ENCODE measurements at regions not wholly inside any gene's neighbourhood (a gene's known extent, or its start where the extent isn't known, plus 50 kb on each side); places are given as distances from the start of the nearest gene placed in this dataset.

DNA sequence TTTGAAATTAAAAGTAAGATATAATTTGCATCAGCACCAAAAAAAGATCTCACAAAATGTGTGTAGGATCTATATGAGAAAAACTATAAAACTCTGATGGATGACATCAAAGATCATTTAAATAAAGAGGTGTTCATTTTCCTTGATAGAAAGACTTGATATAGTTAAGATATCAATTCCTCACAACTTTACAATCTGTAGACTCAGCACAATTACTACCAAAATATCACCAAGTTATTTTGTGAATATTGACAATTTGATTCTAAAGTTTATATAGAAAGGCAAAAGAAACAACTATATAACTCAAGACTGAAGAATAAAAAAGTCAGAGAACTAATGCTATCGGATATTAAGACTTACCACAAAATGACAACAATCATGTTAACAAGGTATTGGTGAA, 638.9 kb downstream of the HS3ST4 start:
- Histone ChIP-seq H3K4me1 (no peaks in the 10 kb centered on the region), H3K4me3 (no peak overlapping the region), H3K27ac (no peak overlapping the region), H3K36me3 (no peaks in the 10 kb centered on the region), H3K27me3 (no peaks in the 10 kb centered on the region), H3K9me3 (no peaks in the 10 kb centered on the region)
- ATAC-seq (no peak), DNase-seq (no peak)
- no peak for TF ChIP-seq CTCF (IDR thresholded peaks at IDR 0.05)
- intact Hi-C loops (cut with DNase I) = no loop called here

- intact Hi-C loops (cut with DNase I) = no loop called here
- H3K4me1 ChIP-seq = no peaks in the 10 kb centered on the region
- H3K27ac ChIP-seq = no peak overlapping the region
- no peak for ATAC-seq
- DNase-seq = no peak
- no peak overlapping the region for H3K4me3 ChIP-seq
- no peaks in the 10 kb centered on the region for H3K36me3 ChIP-seq
- no peak for TF ChIP-seq CTCF (IDR thresholded peaks at IDR 0.05)
- H3K9me3 ChIP-seq = no peaks in the 10 kb centered on the region
- H3K27me3 ChIP-seq = no peaks in the 10 kb centered on the region
Observed at GRCh38 chr16:26334218-26335111, 642.7 kb downstream of the HS3ST4 start.

DNA sequence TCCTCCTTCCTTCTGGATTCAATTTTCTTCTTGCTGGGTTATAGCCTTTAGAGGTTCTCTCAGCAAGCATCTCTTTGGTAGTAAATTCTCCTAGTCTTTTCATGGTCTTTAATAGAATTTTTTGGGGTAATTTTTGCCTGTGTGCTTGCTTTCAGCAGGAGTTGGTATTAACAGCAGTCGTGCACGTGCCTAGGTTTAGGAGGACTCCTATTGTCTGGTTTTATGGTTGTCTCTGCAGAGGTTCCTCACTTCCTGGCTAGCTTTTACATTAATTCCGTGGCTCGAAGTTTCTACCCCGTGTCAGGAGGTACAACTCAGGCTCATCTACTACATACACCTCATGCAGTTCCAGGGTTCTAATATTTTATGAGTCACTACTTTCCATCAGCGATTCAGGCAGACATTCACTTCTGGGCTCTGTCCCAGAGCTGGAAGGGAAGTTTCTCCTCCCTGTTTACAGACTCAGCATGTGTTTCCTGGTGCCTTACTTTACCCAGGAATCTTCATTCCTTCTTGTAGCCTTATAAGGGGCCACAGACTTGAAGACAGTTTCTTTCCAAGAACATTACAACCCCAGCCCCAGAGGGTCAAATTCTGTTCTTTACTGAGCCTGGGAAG, 643.6 kb downstream of the HS3ST4 start:
- intact Hi-C loops (cut with DNase I) = no loop called here
- no peaks in the 10 kb centered on the region for H3K27me3 ChIP-seq
- no peak overlapping the region for H3K27ac ChIP-seq
- no peak for ATAC-seq
- no peaks in the 10 kb centered on the region for H3K9me3 ChIP-seq
- H3K4me1 ChIP-seq = no peaks in the 10 kb centered on the region
- DNase-seq = no peak
- H3K36me3 ChIP-seq = no peaks in the 10 kb centered on the region
- no peak for TF ChIP-seq CTCF (IDR thresholded peaks at IDR 0.05)
- no peak overlapping the region for H3K4me3 ChIP-seq

GRCh38 chr16:26342621-26343020, 650.9 kb downstream of the HS3ST4 start:
- TF ChIP-seq CTCF (IDR thresholded peaks at IDR 0.05) = no peak
- H3K9me3 ChIP-seq = no peaks in the 10 kb centered on the region
- no peak overlapping the region for H3K4me3 ChIP-seq
- H3K36me3 ChIP-seq = no peaks in the 10 kb centered on the region
- no peaks in the 10 kb centered on the region for H3K4me1 ChIP-seq
- H3K27ac ChIP-seq = no peak overlapping the region
- DNase-seq (no peak), ATAC-seq (no peak)
- no peaks in the 10 kb centered on the region for H3K27me3 ChIP-seq
- intact Hi-C loops (cut with DNase I) = no loop called here

DNA sequence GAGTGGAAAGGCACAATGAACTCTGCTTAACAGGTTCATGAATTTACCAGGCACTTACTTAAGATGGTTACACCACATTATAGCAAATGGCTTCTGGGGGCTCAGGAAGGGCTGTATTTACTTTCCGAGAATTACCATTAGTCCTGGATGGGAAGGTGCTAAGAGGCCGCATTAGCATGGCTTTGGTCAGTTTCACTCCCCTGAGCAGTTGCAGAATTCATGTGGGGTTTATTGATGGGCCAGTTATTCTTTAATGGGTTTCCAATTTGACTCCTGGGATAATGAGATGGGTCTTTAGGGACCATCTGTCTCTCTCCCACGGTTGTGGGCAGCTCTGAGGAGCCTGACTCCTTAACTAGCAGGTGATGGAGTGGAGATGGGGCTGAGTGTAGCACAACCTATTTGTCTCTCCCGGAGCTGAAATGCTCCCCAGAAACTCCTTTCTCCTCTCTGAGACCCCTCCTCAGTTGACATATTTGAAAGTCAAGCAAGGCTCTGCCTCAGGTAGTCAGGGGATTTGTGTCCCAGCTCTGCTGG, 652.5 kb downstream of the HS3ST4 start:
- intact Hi-C loops (cut with DNase I) = no loop called here

More for the DNA sequence above, 652.5 kb downstream of the HS3ST4 start:
- ATAC-seq (no peak), DNase-seq (no peak)
- Histone ChIP-seq H3K36me3 (no peaks in the 10 kb centered on the region), H3K27ac (no peak overlapping the region), H3K4me3 (no peak overlapping the region), H3K9me3 (no peaks in the 10 kb centered on the region), H3K4me1 (no peaks in the 10 kb centered on the region), H3K27me3 (no peaks in the 10 kb centered on the region)
- TF ChIP-seq CTCF (IDR thresholded peaks at IDR 0.05) = no peak

All from upper lobe of right lung (tissue), 1 donor.